ENCODE measurements at regions not wholly inside any gene's neighbourhood (a gene's known extent, or its start where the extent isn't known, plus 50 kb on each side); places are given as distances from the start of the nearest gene placed in this dataset.

GRCh38 chr18:39635966-39636365, 2070.4 kb upstream of the CELF4 start:
- no peak for DNase-seq (ENCODE audit: low spot score)

DNA sequence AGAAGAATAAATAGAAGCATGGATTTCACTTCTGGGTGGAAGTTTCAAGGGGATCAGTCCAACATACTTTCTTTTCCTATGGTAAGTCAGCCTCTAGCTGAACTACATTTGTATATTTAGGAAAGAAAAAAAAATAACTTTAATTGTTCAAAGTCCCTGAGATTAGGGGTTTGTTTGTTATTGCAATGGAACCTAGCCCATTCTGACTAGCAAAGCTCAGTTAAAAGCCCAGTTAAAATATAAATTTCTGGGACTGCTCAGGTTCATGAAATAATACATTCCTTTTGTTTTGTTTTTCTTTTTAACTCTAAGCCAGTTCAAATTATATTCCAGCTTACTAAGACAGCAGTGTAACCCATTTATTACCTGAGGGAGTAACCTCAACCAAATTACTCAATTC, 2069.6 kb upstream of the CELF4 start:
- DNase-seq (ENCODE audit: low spot score) = no peak

- DNase-seq (ENCODE audit: low spot score) = no peak
Observed at GRCh38 chr18:39627936-39628335, 2062.3 kb upstream of the CELF4 start.

- DNase-seq (ENCODE audit: low spot score) = no peak
Observed at GRCh38 chr18:39624961-39625360, 2059.4 kb upstream of the CELF4 start.

GRCh38 chr18:39622431-39622830, 2056.8 kb upstream of the CELF4 start:
- DNase-seq (ENCODE audit: low spot score) = no peak

DNA sequence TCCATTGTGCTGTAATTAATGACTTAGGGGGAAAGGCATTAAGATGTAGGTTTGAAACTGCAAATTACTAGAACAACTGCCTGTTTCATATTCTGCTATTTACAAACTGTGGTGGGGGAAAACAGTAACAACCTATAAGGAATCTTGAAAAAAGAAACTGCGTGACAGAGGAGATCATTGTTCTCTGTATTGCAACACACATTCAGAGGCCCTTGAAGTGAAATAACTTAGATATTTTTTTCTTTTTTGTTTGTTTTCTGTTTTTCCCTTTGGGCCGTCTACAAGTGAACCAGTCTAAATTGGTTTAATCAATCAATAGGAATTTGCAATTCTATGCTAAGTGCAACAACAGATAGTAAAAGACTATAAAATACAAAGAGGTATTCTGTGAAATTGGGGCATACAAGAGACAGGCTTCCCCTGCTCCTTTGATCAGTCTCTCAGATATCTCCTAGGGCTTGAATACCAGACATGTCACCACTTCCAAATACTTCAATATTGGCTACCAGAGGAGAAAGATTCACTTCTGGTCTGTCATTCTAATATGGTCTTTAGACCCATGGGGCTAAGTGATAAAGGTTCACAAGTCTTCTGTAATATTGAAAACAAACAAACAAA, 2055.1 kb upstream of the CELF4 start:
- DNase-seq (ENCODE audit: low spot score) = no peak

GRCh38 chr18:39618265-39619003, 2052.8 kb upstream of the CELF4 start:
- no peak for DNase-seq (ENCODE audit: low spot score)

DNA sequence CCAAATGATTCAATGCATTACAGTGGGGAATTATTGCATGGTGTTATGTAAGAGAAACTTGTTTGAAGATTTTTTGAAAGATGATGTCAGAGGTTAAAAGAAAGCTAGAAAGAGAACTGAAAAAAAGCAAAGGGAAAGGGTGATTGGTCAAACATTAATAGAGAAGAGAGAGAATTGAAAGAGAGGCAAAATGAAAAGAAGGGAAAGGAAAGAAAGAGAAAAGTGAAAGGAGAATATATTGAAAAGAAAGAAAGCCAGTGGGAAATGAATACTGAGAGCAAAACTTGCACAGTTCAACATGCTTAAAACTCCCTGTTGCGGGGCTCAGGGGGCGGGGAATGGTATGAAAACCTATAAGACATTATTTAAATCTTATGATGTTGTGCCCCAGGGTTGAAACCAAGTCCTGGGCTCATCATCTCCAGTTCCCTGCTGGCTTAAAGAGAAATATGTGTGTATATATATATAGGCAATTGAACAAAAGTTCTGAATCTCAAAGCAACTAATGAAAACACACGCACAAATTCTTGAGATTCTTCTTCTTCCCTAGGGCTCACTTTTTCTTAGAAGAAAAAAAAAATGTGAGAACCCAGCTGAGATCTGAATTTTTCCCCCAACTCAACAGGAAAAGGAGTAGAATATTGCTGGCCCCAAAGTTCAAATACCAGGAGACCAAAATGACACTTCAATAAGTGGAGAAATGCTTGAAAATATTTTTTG, 2045.9 kb upstream of the CELF4 start:
- DNase-seq (ENCODE audit: low spot score) = no peak

GRCh38 chr18:39607034-39607433, 2041.4 kb upstream of the CELF4 start:
- DNase-seq (ENCODE audit: low spot score) = no peak

DNA sequence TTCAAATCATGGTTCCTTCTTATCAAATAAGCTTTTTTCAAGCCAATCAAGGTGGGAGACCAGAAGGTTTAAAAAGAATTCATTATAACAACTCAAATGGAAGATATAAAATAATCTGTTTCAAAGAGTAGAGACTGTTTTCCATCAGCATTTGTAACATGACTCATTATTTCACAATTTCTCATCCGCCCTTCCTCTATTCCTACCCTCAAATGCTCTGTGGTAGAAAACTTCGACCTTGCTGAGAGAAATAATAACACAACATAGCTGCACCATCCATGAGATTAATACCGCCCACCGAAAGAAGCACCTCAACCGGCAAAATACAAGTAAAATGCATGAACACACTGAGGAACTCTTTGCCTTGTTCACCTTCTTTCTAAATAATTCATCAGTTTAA, 2039.2 kb upstream of the CELF4 start:
- no peak for DNase-seq (ENCODE audit: low spot score)

DNA sequence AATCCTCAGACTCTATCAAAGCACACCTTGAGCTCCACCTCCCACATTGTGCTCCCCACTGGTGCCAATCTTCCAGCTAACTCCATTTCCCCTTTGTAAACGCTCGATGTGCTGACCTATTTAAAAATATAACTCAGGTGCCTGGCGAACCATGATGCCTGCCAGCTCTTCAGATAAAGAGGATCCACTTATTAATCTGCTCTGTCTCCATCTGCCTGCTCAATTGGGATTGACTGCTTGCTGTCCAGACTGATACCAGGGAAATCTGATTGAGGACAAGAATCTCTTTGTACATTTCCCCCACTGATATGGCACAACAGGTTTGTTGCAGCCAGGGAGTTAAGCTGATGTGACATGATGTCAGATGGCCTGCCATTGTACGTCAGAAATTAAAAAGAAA, 2036.5 kb upstream of the CELF4 start:
- no peak for DNase-seq (ENCODE audit: low spot score)

GRCh38 chr18:39600894-39601293, 2035.3 kb upstream of the CELF4 start:
- no peak for DNase-seq (ENCODE audit: low spot score)

GRCh38 chr18:39599251-39599650, 2033.7 kb upstream of the CELF4 start:
- DNase-seq (ENCODE audit: low spot score) = peak; percentile 2

DNA sequence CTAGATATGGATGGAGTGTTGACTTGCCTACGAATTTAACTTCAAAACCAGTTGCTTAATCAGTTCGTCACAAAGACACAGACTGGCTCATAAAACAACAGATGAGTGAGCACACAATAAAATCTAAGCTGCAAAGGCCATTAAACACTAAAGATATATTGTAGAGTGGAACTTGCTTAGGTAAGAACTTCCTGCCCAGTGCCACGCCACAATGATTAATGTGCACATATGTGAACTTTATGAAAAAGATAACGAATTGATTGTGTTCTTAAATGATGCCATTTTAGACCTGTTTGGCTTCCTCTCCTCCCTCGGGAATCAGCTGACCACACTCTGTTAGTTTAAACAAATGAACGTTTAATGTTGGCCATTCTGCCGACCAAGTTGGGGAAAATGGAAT, 2031.3 kb upstream of the CELF4 start:
- DNase-seq (ENCODE audit: low spot score) = peak; percentile 36

GRCh38 chr18:39596221-39596620, 2030.6 kb upstream of the CELF4 start:
- DNase-seq (ENCODE audit: low spot score) = no peak

DNA sequence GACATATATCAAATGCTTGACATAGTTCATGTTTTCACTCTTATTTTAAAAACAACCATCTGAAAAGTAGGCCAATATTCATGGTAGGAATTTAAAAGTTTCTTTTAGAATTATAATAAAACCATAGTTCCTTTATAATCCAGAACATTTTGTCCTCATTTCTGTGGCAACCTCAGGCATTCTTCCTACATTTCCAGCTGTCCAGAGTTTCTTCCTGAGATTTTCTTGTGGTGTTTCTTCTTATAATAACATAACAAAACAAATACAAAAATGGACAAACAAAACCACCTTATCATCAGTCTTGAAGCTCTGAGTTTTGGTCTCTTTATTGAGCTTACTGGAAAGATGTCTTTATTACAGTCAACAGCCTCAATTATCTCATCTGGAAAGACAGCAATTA, 2028.6 kb upstream of the CELF4 start:
- DNase-seq (ENCODE audit: low spot score) = no peak

DNA sequence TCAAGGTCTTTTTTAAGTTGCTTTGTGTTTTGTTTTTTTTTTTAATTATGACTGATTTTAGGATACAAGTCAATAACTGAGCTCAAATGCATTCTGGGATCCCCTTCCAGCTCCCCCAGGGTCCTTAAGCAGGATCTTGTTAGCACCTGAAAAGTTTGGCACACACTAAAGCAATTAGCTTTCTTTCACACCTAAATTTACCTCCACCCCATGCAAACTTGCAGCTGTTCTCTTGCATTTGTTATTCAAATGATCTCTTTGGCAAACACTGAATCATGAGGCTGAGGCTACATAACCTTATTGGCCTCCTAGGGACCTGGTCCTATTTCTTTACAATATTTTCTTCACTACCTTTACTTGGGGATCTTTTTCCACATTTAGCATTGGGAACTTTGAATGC, 2026.1 kb upstream of the CELF4 start:
- DNase-seq (ENCODE audit: low spot score) = no peak

DNA sequence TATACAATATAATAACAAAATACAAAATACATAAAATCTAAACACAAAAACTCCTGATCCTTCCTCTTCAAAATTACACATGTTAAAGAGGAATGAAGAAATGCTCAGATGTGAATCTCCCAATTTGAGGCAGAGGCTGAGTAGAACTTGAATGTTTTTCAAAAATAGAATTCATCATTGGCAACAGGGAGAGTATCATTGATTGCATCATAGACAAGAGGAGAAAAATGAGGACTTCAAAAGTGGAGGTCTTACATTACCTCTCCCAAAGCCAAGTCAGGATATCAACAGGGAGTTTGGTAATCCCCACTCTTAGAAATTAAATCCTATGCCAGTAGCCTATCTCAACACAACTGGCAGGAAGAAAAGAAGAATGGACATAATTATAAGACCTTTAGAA, 2023.9 kb upstream of the CELF4 start:
- no peak for DNase-seq (ENCODE audit: low spot score)

DNA sequence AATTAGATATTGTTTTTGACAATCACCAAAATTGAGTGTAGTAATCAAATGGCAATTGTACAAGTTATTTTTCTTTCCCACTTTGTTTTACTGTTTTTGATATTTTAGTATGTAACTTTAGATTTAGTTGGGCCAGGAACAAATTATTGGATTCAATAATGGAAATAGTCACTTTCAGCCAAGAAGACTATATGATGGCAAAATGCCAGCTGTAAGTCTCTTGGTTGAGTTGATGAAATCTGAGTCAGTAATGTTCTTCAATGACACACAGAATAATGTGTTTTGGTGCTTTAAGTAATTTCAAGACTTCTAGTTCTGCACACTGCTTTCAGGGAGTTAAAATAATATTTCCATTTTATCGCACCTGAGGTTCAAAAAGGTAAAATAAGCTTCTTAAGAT, 2022.0 kb upstream of the CELF4 start:
- no peak for DNase-seq (ENCODE audit: low spot score)

GRCh38 chr18:39586741-39587140, 2021.1 kb upstream of the CELF4 start:
- no peak for DNase-seq (ENCODE audit: low spot score)

DNA sequence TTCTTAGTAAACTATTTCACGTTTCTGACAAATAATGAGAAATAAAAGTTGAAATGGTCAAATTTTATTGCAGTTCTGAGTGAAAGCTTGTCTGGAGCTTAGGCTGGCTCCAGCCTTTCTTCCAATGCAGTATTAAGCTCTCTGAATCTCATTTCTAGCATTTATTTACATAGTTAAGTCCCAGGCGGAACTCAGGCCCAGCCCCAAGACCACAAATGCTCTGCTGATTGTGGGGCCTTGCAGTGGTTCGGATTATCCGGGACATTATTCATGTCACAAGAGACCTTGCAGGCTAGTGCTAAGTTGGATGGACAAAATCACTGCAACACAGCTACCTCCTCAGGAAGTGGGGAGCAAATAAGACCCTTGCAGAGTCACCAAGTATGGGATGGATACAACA, 2009.3 kb upstream of the CELF4 start:
- DNase-seq (ENCODE audit: low spot score) = no peak

- DNase-seq (ENCODE audit: low spot score) = peak; percentile 13
Observed at GRCh38 chr18:39571511-39571910, 2005.9 kb upstream of the CELF4 start.

All from HT-29 (cell line).